Immature natural killer cell (primary cell): ENCODE measurements at regions not wholly inside any gene's neighbourhood (a gene's known extent, or its start where the extent isn't known, plus 50 kb on each side); places are given as distances from the start of the nearest gene placed in this dataset.

Experiments
- DNase-seq, 3 donors: peaks; one replicate each; pipeline ENCODE4 v3.0.0; 2022; ENCODE audit warnings: mixed read lengths in 1 of 3
- H3K27ac Mint-ChIP-seq, 6 donors: one replicate each; pipeline ENCODE4 v1.8.0; 2020; ENCODE audit warnings: mixed read lengths in 6 of 6, mild to moderate bottlenecking in 5 of 6, inconsistent platforms in 4 of 6, moderate library complexity in 3 of 6
- H3K27me3 Mint-ChIP-seq, 3 donors: one replicate each; pipeline ENCODE4 v1.8.0; 2020 to 2021; ENCODE audit warnings: low read depth in 3 of 3, mild to moderate bottlenecking in 3 of 3, mixed read lengths in 3 of 3, moderate library complexity in 3 of 3, inconsistent platforms in 1 of 3
- H3K36me3 Mint-ChIP-seq, 3 donors: one replicate each; pipeline ENCODE4 v1.8.0; 2020; ENCODE audit warnings: mixed read lengths in 3 of 3, inconsistent platforms in 2 of 3, mild to moderate bottlenecking in 2 of 3
- H3K4me1 Mint-ChIP-seq, 2 donors: one replicate each; pipeline ENCODE4 v1.8.0; 2020; ENCODE audit warnings: inconsistent platforms in 2 of 2, mild to moderate bottlenecking in 2 of 2, mixed read lengths in 2 of 2, moderate library complexity in 1 of 2
- H3K4me3 Mint-ChIP-seq, 5 donors: one replicate each; pipeline ENCODE4 v1.8.0; 2020; ENCODE audit warnings: mild to moderate bottlenecking in 5 of 5, mixed read lengths in 5 of 5, inconsistent platforms in 3 of 5, moderate library complexity in 3 of 5
- H3K9me3 Mint-ChIP-seq, 6 donors: one replicate each; pipeline ENCODE4 v1.8.0; 2020; ENCODE audit warnings: mild to moderate bottlenecking in 6 of 6, mixed read lengths in 6 of 6, inconsistent platforms in 4 of 6, moderate library complexity in 3 of 6

- Mint-ChIP-seq H3K27ac (no peak overlapping the region), H3K4me1 (no peaks in the 10 kb centered on the region), H3K9me3 (peaks cover 0 to 11% (median 5%) of the 10 kb centered on the region in 6 donors), H3K4me3 (no peak overlapping the region), H3K27me3 (no peaks in the 10 kb centered on the region), H3K36me3 (no peaks in the 10 kb centered on the region)
- no peak for DNase-seq
These were observed 371.8 kb upstream of the RGMB start for GRCh38 chr5:98401656-98402055.

- DNase-seq: no peak
- Mint-ChIP-seq H3K36me3 (no peaks in the 10 kb centered on the region), H3K27me3 (no peaks in the 10 kb centered on the region), H3K9me3 (peaks cover 0 to 11% (median 3%) of the 10 kb centered on the region in 6 donors), H3K4me3 (no peak overlapping the region), H3K4me1 (no peaks in the 10 kb centered on the region), H3K27ac (no peak overlapping the region)
These were observed 371.3 kb upstream of the RGMB start for GRCh38 chr5:98402130-98402529.

- Mint-ChIP-seq H3K27me3 (no peaks in the 10 kb centered on the region), H3K27ac (no peak overlapping the region), H3K36me3 (no peaks in the 10 kb centered on the region), H3K4me3 (no peak overlapping the region), H3K9me3 (peaks cover 0 to 11% (median 3%) of the 10 kb centered on the region in 6 donors), H3K4me1 (no peaks in the 10 kb centered on the region)
- DNase-seq: no peak
These were observed 370.3 kb upstream of the RGMB start for GRCh38 chr5:98403131-98403530.

GRCh38 chr5:98414938-98415337, 358.5 kb upstream of the RGMB start:
- Mint-ChIP-seq H3K27ac (no peak overlapping the region), H3K4me3 (no peak overlapping the region), H3K27me3 (no peaks in the 10 kb centered on the region), H3K9me3 (peaks cover 0 to 12% (median 5%) of the 10 kb centered on the region in 6 donors), H3K36me3 (no peaks in the 10 kb centered on the region), H3K4me1 (no peaks in the 10 kb centered on the region)
- DNase-seq: no peak

GRCh38 chr5:98415663-98416062, 357.8 kb upstream of the RGMB start:
- Mint-ChIP-seq H3K9me3 (peaks cover 0 to 10% (median 5%) of the 10 kb centered on the region in 6 donors), H3K27me3 (no peaks in the 10 kb centered on the region), H3K4me1 (no peaks in the 10 kb centered on the region), H3K36me3 (no peaks in the 10 kb centered on the region), H3K4me3 (no peak overlapping the region), H3K27ac (no peak overlapping the region)
- DNase-seq: no peak

GRCh38 chr5:98416541-98416940, 356.9 kb upstream of the RGMB start:
- no peak for DNase-seq
- H3K4me1 Mint-ChIP-seq: no peaks in the 10 kb centered on the region
- H3K9me3 Mint-ChIP-seq: peaks cover 0 to 10% (median 5%) of the 10 kb centered on the region in 6 donors
- no peaks in the 10 kb centered on the region for H3K36me3 Mint-ChIP-seq
- H3K27ac Mint-ChIP-seq: no peak overlapping the region
- H3K4me3 Mint-ChIP-seq: no peak overlapping the region
- no peaks in the 10 kb centered on the region for H3K27me3 Mint-ChIP-seq

GRCh38 chr5:98419825-98420224, 353.6 kb upstream of the RGMB start:
- no peak for DNase-seq
- H3K36me3 Mint-ChIP-seq: no peaks in the 10 kb centered on the region
- peaks cover 0 to 18% (median 5%) of the 10 kb centered on the region in 6 donors for H3K9me3 Mint-ChIP-seq
- no peaks in the 10 kb centered on the region for H3K4me1 Mint-ChIP-seq
- H3K27ac Mint-ChIP-seq: no peak overlapping the region
- H3K4me3 Mint-ChIP-seq: no peak overlapping the region
- H3K27me3 Mint-ChIP-seq: no peaks in the 10 kb centered on the region

- Mint-ChIP-seq H3K27ac (no peak overlapping the region), H3K4me1 (no peaks in the 10 kb centered on the region), H3K36me3 (no peaks in the 10 kb centered on the region), H3K9me3 (peaks cover 0 to 12% (median 5%) of the 10 kb centered on the region in 6 donors), H3K4me3 (no peak overlapping the region), H3K27me3 (peaks cover 0 to 1% (median 0%) of the 10 kb centered on the region in 3 donors)
- DNase-seq: no peak
These were observed 348.6 kb upstream of the RGMB start for GRCh38 chr5:98424681-98425450.

- Mint-ChIP-seq H3K4me1 (no peaks in the 10 kb centered on the region), H3K27me3 (peaks cover 0 to 1% (median 0%) of the 10 kb centered on the region in 3 donors), H3K9me3 (peaks cover 0 to 12% (median 5%) of the 10 kb centered on the region in 6 donors), H3K4me3 (no peak overlapping the region), H3K27ac (no peak overlapping the region), H3K36me3 (no peaks in the 10 kb centered on the region)
- DNase-seq: no peak
These were observed 347.8 kb upstream of the RGMB start for GRCh38 chr5:98425640-98426039.

GRCh38 chr5:98428806-98429205, 344.7 kb upstream of the RGMB start:
- H3K4me3 Mint-ChIP-seq: no peak overlapping the region
- peaks cover 0 to 1% (median 0%) of the 10 kb centered on the region in 3 donors for H3K27me3 Mint-ChIP-seq
- H3K9me3 Mint-ChIP-seq: peaks cover 0 to 8% (median 5%) of the 10 kb centered on the region in 6 donors
- H3K4me1 Mint-ChIP-seq: no peaks in the 10 kb centered on the region
- H3K27ac Mint-ChIP-seq: no peak overlapping the region
- no peaks in the 10 kb centered on the region for H3K36me3 Mint-ChIP-seq
- no peak for DNase-seq

GRCh38 chr5:98432378-98432777, 341.1 kb upstream of the RGMB start:
- DNase-seq: no peak
- Mint-ChIP-seq H3K36me3 (no peaks in the 10 kb centered on the region), H3K4me1 (no peaks in the 10 kb centered on the region), H3K9me3 (peaks cover 0 to 4% (median 0%) of the 10 kb centered on the region in 6 donors), H3K27ac (no peak overlapping the region), H3K4me3 (no peak overlapping the region), H3K27me3 (peaks cover 0 to under 1% (median 0%) of the 10 kb centered on the region in 3 donors)

GRCh38 chr5:98433022-98433421, 340.4 kb upstream of the RGMB start:
- H3K4me1 Mint-ChIP-seq: no peaks in the 10 kb centered on the region

GRCh38 chr5:98433673-98434072, 339.8 kb upstream of the RGMB start:
- Mint-ChIP-seq H3K27ac (no peak overlapping the region), H3K36me3 (no peaks in the 10 kb centered on the region), H3K27me3 (no peaks in the 10 kb centered on the region), H3K9me3 (peaks cover 0 to 4% (median 0%) of the 10 kb centered on the region in 6 donors), H3K4me1 (no peaks in the 10 kb centered on the region), H3K4me3 (no peak overlapping the region)
- no peak for DNase-seq

More at GRCh38 chr5:98433022-98433421, 340.4 kb upstream of the RGMB start:
- Mint-ChIP-seq H3K36me3 (no peaks in the 10 kb centered on the region), H3K27me3 (no peaks in the 10 kb centered on the region), H3K4me3 (no peak overlapping the region), H3K9me3 (peaks cover 0 to 4% (median 0%) of the 10 kb centered on the region in 6 donors), H3K27ac (no peak overlapping the region)
- no peak for DNase-seq

GRCh38 chr5:98436667-98437066, 336.8 kb upstream of the RGMB start:
- Mint-ChIP-seq H3K27ac (no peak overlapping the region), H3K9me3 (peaks cover 0 to 10% (median 7%) of the 10 kb centered on the region in 6 donors), H3K4me1 (no peaks in the 10 kb centered on the region), H3K4me3 (no peak overlapping the region), H3K27me3 (no peaks in the 10 kb centered on the region), H3K36me3 (no peaks in the 10 kb centered on the region)
- DNase-seq: no peak

GRCh38 chr5:98442448-98442847, 331.0 kb upstream of the RGMB start:
- Mint-ChIP-seq H3K27ac (no peak overlapping the region), H3K27me3 (no peaks in the 10 kb centered on the region), H3K9me3 (peaks cover 1 to 23% (median 9%) of the 10 kb centered on the region in 6 donors)

More at GRCh38 chr5:98442448-98442847, 331.0 kb upstream of the RGMB start:
- no peak overlapping the region for H3K4me3 Mint-ChIP-seq
- no peak for DNase-seq
- peaks cover 0 to 3% (median 0%) of the 10 kb centered on the region in 3 donors for H3K36me3 Mint-ChIP-seq
- no peaks in the 10 kb centered on the region for H3K4me1 Mint-ChIP-seq
